ENCODE measurements at regions not wholly inside any gene's neighbourhood (a gene's known extent, or its start where the extent isn't known, plus 50 kb on each side); places are given as distances from the start of the nearest gene placed in this dataset.

- no peak for DNase-seq (ENCODE audit: low read depth)
- no peak for TF ChIP-seq CTCF (IDR thresholded peaks at IDR 0.05; ENCODE audit: insufficient read depth, low read depth, low read length)
- no peak overlapping the region for H3K4me3 ChIP-seq (ENCODE audit: low read depth, low read length)
Measured at GRCh38 chr3:174387736-174388135, 471.4 kb upstream of the NAALADL2 start.

GRCh38 chr3:174397848-174398247 is 461.3 kb upstream of the NAALADL2 start:
- TF ChIP-seq CTCF (IDR thresholded peaks at IDR 0.05; ENCODE audit: insufficient read depth, low read depth, low read length) = peak; percentile 44
- H3K4me3 ChIP-seq (ENCODE audit: low read depth, low read length) = no peak overlapping the region
- peak; percentile 47 for DNase-seq (ENCODE audit: low read depth)

GRCh38 chr3:174398761-174399160 is 460.4 kb upstream of the NAALADL2 start:
- H3K4me3 ChIP-seq (ENCODE audit: low read depth, low read length) = no peak overlapping the region
- TF ChIP-seq CTCF (IDR thresholded peaks at IDR 0.05; ENCODE audit: insufficient read depth, low read depth, low read length) = no peak
- DNase-seq (ENCODE audit: low read depth) = no peak

- no peak for DNase-seq (ENCODE audit: low read depth)
- H3K4me3 ChIP-seq (ENCODE audit: low read depth, low read length) = no peak overlapping the region
- TF ChIP-seq CTCF (IDR thresholded peaks at IDR 0.05; ENCODE audit: insufficient read depth, low read depth, low read length) = no peak
Measured at GRCh38 chr3:174403831-174404230, 455.3 kb upstream of the NAALADL2 start.

- H3K4me3 ChIP-seq (ENCODE audit: low read depth, low read length) = no peak overlapping the region
- DNase-seq (ENCODE audit: low read depth) = peak; percentile 22
- no peak for TF ChIP-seq CTCF (IDR thresholded peaks at IDR 0.05; ENCODE audit: insufficient read depth, low read depth, low read length)
Measured at GRCh38 chr3:174408310-174408709, 450.8 kb upstream of the NAALADL2 start.

GRCh38 chr3:174409086-174409743 is 449.9 kb upstream of the NAALADL2 start:
- no peak overlapping the region for H3K4me3 ChIP-seq (ENCODE audit: low read depth, low read length)
- no peak for DNase-seq (ENCODE audit: low read depth)
- TF ChIP-seq CTCF (IDR thresholded peaks at IDR 0.05; ENCODE audit: insufficient read depth, low read depth, low read length) = no peak
